Nephron progenitor cell (in vitro differentiated cells): ENCODE measurements at regions not wholly inside any gene's neighbourhood (a gene's known extent, or its start where the extent isn't known, plus 50 kb on each side); places are given as distances from the start of the nearest gene placed in this dataset.

Experiments
- DNase-seq: peaks from one replicate; pipeline ENCODE4 v3.0.0; 2021
- H3K27ac Mint-ChIP-seq: 2 replicates; pipeline ENCODE4 v1.8.0; 2021; ENCODE audit warnings: mild to moderate bottlenecking, moderate library complexity, mixed read lengths
- H3K27me3 Mint-ChIP-seq: 2 replicates; pipeline ENCODE4 v1.8.0; 2021; ENCODE audit warnings: mild to moderate bottlenecking, low read depth, mixed read lengths; ENCODE audit not compliant: poor library complexity
- H3K36me3 Mint-ChIP-seq: 2 replicates; pipeline ENCODE4 v1.8.0; 2021; ENCODE audit warnings: low read depth, mixed read lengths
- H3K4me1 Mint-ChIP-seq: 2 replicates; pipeline ENCODE4 v1.8.0; 2021; ENCODE audit warnings: mixed read lengths
- H3K4me3 Mint-ChIP-seq: 2 replicates; pipeline ENCODE4 v1.8.0; 2021; ENCODE audit warnings: mild to moderate bottlenecking, moderate library complexity, mixed read lengths
- H3K9me3 Mint-ChIP-seq: 2 replicates; pipeline ENCODE4 v1.8.0; 2021; ENCODE audit warnings: mild to moderate bottlenecking, moderate library complexity, mixed read lengths
- CTCF ChIP-seq: fragments of 200-600 bp; sonication (generic); IDR thresholded peaks from 2 replicates; pipeline ENCODE4 v1.5.0; 2021; ENCODE audit warnings: antibody characterized with exemption

GRCh38 chr9:134237630-134238265 is 73.4 kb upstream of the RNU6ATAC start:
- Mint-ChIP-seq H3K9me3 (no peaks in the 10 kb centered on the region), H3K36me3 (no peaks in the 10 kb centered on the region), H3K27ac (no peak overlapping the region), H3K27me3 (peaks cover 7% of the 10 kb centered on the region), H3K4me3 (no peak overlapping the region), H3K4me1 (peaks cover 32% of the 10 kb centered on the region)
- TF ChIP-seq CTCF, result no peak
- no peak for DNase-seq

GRCh38 chr9:134239130-134239903 is 75.0 kb upstream of the RNU6ATAC start:
- H3K27me3 Mint-ChIP-seq, result peaks cover 17% of the 10 kb centered on the region
- H3K9me3 Mint-ChIP-seq, result no peaks in the 10 kb centered on the region
- peaks cover 41% of the 10 kb centered on the region for H3K4me1 Mint-ChIP-seq
- no peak for DNase-seq
- no peak for TF ChIP-seq CTCF
- H3K4me3 Mint-ChIP-seq, result no peak overlapping the region
- no peak overlapping the region for H3K27ac Mint-ChIP-seq
- no peaks in the 10 kb centered on the region for H3K36me3 Mint-ChIP-seq

- H3K27ac Mint-ChIP-seq, result peak overlapping the region; percentile 45
- peaks cover 21% of the 10 kb centered on the region for H3K27me3 Mint-ChIP-seq
- no peak overlapping the region for H3K4me3 Mint-ChIP-seq
- H3K36me3 Mint-ChIP-seq, result no peaks in the 10 kb centered on the region
- H3K4me1 Mint-ChIP-seq, result peaks cover 41% of the 10 kb centered on the region
- no peak for DNase-seq
- TF ChIP-seq CTCF, result no peak
- peaks cover under 1% of the 10 kb centered on the region for H3K9me3 Mint-ChIP-seq
Observed at GRCh38 chr9:134239939-134240338, 75.6 kb upstream of the RNU6ATAC start.

GRCh38 chr9:134240361-134240760 is 76.0 kb upstream of the RNU6ATAC start:
- TF ChIP-seq CTCF, result no peak
- no peak for DNase-seq
- peaks cover 38% of the 10 kb centered on the region for H3K4me1 Mint-ChIP-seq
- no peak overlapping the region for H3K4me3 Mint-ChIP-seq
- peak overlapping the region; percentile 45 for H3K27ac Mint-ChIP-seq
- peaks cover 3% of the 10 kb centered on the region for H3K9me3 Mint-ChIP-seq
- H3K36me3 Mint-ChIP-seq, result no peaks in the 10 kb centered on the region
- H3K27me3 Mint-ChIP-seq, result peaks cover 21% of the 10 kb centered on the region

GRCh38 chr9:134242706-134243105 is 78.3 kb upstream of the RNU6ATAC start:
- no peak overlapping the region for H3K4me3 Mint-ChIP-seq
- peaks cover 19% of the 10 kb centered on the region for H3K9me3 Mint-ChIP-seq
- H3K27ac Mint-ChIP-seq, result no peak overlapping the region
- peaks cover 31% of the 10 kb centered on the region for H3K4me1 Mint-ChIP-seq
- no peaks in the 10 kb centered on the region for H3K36me3 Mint-ChIP-seq
- peaks cover 28% of the 10 kb centered on the region for H3K27me3 Mint-ChIP-seq
- no peak for TF ChIP-seq CTCF
- DNase-seq, result no peak
